OCI-LY3 (cell line): ENCODE measurements at regions not wholly inside any gene's neighbourhood (a gene's known extent, or its start where the extent isn't known, plus 50 kb on each side); places are given as distances from the start of the nearest gene placed in this dataset.

Source experiments
- EZH2phosphoT487 ChIP-seq: fragments of 200-600 bp; shearing (Covaris generic); IDR thresholded peaks from 2 replicates; pipeline ENCODE4 v1.6.1; 2018; ENCODE audit warnings: antibody characterized with exemption, mixed run types, low read depth
- TF ChIP-seq, protein P1 (sequence below): fragments of 200-600, 300-600 bp; sonication (generic); IDR thresholded peaks from 2 replicates; pipeline ENCODE4 v1.5.1; 2014; ENCODE audit warnings: antibody characterized with exemption, low read length, low read depth

DNA sequence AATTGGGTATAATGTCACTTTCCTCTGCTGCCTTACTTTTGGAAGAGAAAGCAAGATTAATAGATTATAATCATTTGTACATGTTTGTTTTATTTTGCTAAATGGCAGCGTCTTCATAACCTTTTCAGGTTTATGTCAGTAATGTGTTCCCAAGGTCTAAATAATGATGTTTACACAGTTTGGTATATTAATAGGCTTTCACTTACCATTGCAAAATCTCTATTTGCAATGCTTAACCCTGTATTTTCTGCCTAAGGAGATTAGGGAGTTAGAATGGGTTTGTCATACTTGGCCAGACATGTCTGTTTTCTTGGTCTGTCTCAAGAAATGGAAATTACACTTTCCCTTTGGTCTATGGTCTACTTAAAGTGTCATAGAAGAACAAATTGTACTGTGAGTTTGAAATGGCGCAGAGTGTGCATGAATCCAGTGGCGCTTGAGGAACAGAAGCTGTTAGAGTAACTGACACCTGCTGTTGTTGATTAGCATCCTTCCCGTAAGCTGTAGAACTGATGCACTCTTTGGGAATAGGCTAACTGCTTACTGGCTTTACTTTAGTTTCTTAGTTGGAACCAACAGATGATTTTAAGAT is 261.1 kb downstream of the SAMD5 start:
- TF ChIP-seq, protein P1, sequence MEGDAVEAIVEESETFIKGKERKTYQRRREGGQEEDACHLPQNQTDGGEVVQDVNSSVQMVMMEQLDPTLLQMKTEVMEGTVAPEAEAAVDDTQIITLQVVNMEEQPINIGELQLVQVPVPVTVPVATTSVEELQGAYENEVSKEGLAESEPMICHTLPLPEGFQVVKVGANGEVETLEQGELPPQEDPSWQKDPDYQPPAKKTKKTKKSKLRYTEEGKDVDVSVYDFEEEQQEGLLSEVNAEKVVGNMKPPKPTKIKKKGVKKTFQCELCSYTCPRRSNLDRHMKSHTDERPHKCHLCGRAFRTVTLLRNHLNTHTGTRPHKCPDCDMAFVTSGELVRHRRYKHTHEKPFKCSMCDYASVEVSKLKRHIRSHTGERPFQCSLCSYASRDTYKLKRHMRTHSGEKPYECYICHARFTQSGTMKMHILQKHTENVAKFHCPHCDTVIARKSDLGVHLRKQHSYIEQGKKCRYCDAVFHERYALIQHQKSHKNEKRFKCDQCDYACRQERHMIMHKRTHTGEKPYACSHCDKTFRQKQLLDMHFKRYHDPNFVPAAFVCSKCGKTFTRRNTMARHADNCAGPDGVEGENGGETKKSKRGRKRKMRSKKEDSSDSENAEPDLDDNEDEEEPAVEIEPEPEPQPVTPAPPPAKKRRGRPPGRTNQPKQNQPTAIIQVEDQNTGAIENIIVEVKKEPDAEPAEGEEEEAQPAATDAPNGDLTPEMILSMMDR: no peak
- no peak for TF ChIP-seq EZH2phosphoT487
